Epithelial cell of esophagus (primary cell): ENCODE measurements at regions not wholly inside any gene's neighbourhood (a gene's known extent, or its start where the extent isn't known, plus 50 kb on each side); places are given as distances from the start of the nearest gene placed in this dataset.

Experiments
- DNase-seq: peaks from one replicate; pipeline ENCODE4 v3.0.0; 2010; ENCODE audit warnings: low read depth
- H3K4me3 ChIP-seq: 2 replicates; pipeline ENCODE4 v1.5.1; 2011; ENCODE audit warnings: mild to moderate bottlenecking, low read length, control low read depth
- TF ChIP-seq, protein P1 (sequence below): IDR thresholded peaks from 2 replicates; pipeline ENCODE4 v1.5.1; 2011; ENCODE audit warnings: low read depth, mild to moderate bottlenecking, low read length, control low read depth, inconsistent platforms; ENCODE audit not compliant: insufficient read depth; ENCODE audit errors: missing control alignments

DNA sequence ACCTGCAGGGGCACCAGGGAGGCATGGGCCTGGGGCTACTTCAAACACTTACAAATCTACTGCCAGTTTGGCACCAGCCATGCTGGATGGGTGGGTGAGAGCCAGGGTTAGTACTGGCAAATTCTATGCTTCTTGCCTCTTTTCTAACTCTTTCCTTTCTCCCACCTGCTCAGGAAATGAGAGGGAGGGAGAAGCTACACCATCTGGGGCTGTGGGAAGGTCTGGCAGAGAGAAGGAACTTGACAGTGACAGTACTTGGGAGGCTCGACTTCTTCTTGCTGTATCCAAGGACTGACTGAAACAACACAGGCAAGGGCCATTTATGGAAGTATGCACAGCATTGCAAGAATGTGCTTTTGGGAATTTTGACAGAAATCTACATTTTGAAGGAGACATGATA lies 149.6 kb upstream of the DYRK2 start:
- TF ChIP-seq, protein P1, sequence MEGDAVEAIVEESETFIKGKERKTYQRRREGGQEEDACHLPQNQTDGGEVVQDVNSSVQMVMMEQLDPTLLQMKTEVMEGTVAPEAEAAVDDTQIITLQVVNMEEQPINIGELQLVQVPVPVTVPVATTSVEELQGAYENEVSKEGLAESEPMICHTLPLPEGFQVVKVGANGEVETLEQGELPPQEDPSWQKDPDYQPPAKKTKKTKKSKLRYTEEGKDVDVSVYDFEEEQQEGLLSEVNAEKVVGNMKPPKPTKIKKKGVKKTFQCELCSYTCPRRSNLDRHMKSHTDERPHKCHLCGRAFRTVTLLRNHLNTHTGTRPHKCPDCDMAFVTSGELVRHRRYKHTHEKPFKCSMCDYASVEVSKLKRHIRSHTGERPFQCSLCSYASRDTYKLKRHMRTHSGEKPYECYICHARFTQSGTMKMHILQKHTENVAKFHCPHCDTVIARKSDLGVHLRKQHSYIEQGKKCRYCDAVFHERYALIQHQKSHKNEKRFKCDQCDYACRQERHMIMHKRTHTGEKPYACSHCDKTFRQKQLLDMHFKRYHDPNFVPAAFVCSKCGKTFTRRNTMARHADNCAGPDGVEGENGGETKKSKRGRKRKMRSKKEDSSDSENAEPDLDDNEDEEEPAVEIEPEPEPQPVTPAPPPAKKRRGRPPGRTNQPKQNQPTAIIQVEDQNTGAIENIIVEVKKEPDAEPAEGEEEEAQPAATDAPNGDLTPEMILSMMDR = no peak
- DNase-seq = no peak
- H3K4me3 ChIP-seq = no peak overlapping the region

- DNase-seq = no peak
- TF ChIP-seq, protein P1 = no peak
- no peak overlapping the region for H3K4me3 ChIP-seq
Measured at GRCh38 chr12:67501362-67501761, 147.2 kb upstream of the DYRK2 start.

GRCh38 chr12:67504026-67504425 lies 144.5 kb upstream of the DYRK2 start:
- no peak for DNase-seq
- TF ChIP-seq, protein P1 = no peak
- H3K4me3 ChIP-seq = no peak overlapping the region

GRCh38 chr12:67506739-67507138 lies 141.8 kb upstream of the DYRK2 start:
- H3K4me3 ChIP-seq = no peak overlapping the region
- DNase-seq = no peak
- TF ChIP-seq, protein P1 = no peak

DNA sequence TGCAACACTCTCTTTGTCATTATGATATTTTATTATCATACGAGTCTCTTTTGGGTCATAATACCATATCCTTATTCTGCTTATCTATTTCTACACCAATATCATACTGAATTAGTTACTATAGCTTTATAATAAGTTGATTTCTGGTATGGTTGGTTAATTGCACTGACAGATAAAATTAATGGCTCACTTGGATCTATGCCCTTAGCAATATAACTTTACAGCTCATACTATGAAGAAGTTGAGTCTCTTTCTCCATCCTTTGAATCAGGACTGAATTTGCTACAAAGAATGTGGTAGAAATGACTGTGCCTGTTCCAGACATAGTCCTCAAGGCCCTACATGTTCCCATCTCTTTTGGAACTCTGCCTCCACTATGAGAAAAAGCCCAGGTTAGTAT lies 139.7 kb upstream of the DYRK2 start:
- no peak for DNase-seq
- TF ChIP-seq, protein P1 = no peak

GRCh38 chr12:67509666-67510386 lies 138.7 kb upstream of the DYRK2 start:
- no peak overlapping the region for H3K4me3 ChIP-seq
- no peak for DNase-seq
- TF ChIP-seq, protein P1 = no peak

More for the DNA sequence above, 139.7 kb upstream of the DYRK2 start:
- no peak overlapping the region for H3K4me3 ChIP-seq

GRCh38 chr12:67512061-67512460 lies 136.5 kb upstream of the DYRK2 start:
- no peak for DNase-seq
- no peak overlapping the region for H3K4me3 ChIP-seq
- TF ChIP-seq, protein P1 = no peak
